ELF-1 (cell line): ENCODE measurements at regions not wholly inside any gene's neighbourhood (a gene's known extent, or its start where the extent isn't known, plus 50 kb on each side); places are given as distances from the start of the nearest gene placed in this dataset.
"Not testable (repeated sequence)": the region's sequence is repeated elsewhere in the genome, so short reads cannot be mapped to it uniquely, and the experiment has no call there.

Experiments
- DNase-seq: peaks from one replicate; pipeline ENCODE4 v3.0.0-alpha.2; 2016; ENCODE audit warnings: low read depth, low spot score

DNA sequence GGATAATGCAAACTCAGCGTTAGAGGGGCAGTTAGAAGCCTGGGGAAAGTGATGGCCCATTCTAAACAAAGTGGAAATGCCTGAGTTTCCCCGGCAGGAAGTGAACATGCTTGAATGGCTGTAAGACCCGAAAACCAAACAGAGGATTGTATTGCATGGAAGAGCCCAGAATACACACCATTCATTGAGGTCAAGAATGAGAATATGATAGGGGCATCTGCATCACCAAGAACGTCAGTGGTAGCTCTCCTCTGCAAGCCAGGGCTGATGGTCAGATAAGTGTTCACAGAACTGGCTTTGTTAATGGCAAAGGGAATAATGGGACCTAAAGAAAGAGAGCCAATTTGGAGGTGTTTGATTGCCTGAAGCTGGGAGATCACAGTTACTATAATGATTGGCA is 663.4 kb downstream of the KHDRBS2 start:
- DNase-seq: no peak

DNA sequence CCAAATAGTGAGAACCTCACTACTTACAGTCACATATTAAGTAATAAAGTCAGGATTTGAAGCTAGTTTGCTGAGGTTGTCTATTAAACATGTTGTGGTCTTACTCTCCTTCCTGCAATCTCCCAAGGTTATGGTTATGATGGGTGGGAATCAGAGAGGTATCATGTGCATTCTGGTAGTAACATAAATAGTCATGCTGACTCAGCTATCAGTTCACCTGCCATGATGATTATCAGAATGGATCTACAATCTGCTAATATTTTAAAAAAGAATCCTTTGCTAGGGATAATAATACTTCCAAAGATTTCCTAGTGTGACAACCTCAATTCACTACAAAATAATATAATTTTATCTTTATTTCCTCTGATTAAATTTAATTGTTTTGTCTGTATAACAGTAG is 671.9 kb downstream of the KHDRBS2 start:
- no peak for DNase-seq

- peak; percentile 3 for DNase-seq
Measured at GRCh38 chr6:61606500-61606899, 679.5 kb downstream of the KHDRBS2 start.

GRCh38 chr6:61605851-61606250 is 680.2 kb downstream of the KHDRBS2 start:
- DNase-seq: peak; percentile 62

DNA sequence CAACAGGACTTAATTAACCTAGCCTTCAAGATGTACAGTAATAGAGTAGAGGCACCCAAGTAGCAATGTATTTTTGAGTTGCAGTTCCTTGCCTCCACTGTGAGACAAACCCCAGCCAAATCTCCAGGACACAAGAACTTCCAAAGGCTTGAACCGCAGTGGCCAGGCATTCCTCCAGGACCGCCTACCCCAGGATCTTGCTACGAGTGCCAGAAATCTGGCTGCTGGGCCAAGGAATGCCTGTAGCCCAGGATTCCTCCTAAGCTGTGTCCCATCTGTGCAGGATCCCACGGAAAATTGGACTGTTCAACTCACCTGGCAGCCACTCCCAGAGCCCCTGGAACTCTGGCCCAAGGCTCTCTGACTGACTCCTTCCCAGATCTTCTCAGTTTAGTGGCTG is 683.9 kb downstream of the KHDRBS2 start:
- DNase-seq: not testable (repeated sequence)

DNA sequence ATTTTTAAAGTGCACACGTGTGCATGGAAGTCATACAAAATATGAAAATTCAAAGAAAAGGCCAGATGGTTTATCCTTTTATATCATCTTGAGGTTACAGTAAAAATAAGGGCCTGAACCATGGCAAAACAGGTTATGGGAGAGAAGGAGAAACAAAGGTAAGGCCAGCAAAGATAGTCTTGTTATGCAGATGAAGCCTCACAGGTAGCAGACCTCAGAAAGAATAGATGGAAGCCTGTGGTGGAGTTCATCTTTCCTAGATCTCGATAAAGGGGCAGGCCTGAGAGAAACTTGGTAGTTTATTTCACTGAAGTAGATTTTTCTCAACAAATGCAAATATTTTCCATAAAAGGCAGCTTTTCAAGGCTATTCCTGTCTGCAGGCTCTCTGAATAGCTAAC is 693.8 kb downstream of the KHDRBS2 start:
- peak; percentile 4 for DNase-seq

- no peak for DNase-seq
Measured at GRCh38 chr6:61586934-61587537, 699.0 kb downstream of the KHDRBS2 start.

- no peak for DNase-seq
Measured at GRCh38 chr6:61585504-61585903, 700.5 kb downstream of the KHDRBS2 start.

- DNase-seq: no peak
Measured at GRCh38 chr6:61562098-61562497, 723.9 kb downstream of the KHDRBS2 start.

DNA sequence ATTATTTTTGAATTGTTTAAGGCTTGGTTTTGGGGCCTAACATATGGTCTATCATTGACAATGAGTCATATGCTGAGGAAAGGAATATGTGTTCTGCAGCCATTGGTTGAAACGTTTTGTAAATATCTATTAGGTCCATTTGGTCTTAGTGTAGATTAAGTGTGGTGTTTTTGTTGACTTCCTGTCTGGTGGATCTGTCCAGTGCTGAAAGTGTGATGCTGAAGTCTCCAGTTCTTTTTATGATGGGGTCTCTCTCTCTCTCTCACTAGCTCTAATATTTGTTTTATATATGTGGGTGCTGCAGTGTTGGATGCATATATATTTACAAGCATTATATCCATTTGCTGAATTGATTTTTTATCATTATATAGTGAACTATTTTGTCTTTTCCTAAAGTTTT is 727.2 kb downstream of the KHDRBS2 start:
- no peak for DNase-seq

DNA sequence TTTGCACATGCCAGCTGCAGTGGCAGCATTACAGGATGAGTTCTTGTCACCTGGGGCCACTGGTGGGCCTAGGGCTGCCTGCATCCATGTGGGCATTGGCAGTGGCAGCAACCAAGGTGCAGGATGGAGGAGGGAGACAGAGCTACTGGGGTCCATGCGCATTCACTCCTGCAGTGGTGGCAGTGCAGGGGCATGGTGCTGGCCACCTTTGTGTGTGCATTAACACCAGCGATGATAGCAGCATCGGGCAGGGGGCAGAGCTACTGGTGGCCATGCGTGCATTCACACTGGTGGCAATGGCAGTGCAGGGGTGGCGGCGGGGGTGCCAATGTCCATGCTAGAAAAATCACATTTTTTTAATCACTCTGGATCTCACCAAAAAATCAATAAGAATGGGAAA is 730.0 kb downstream of the KHDRBS2 start:
- no peak for DNase-seq

- no peak for DNase-seq
Measured at GRCh38 chr6:61538801-61539200, 747.2 kb downstream of the KHDRBS2 start.

- DNase-seq: not testable (repeated sequence)
Measured at GRCh38 chr6:61532749-61533148, 753.3 kb downstream of the KHDRBS2 start.
